ENCODE measurements at regions not wholly inside any gene's neighbourhood (a gene's known extent, or its start where the extent isn't known, plus 50 kb on each side); places are given as distances from the start of the nearest gene placed in this dataset.

GRCh38 chr21:18986197-18986596, 582.6 kb upstream of the TMPRSS15 start:
- TF ChIP-seq ZNF384 (IDR thresholded peaks at IDR 0.05) (no peak), FOXK2 (IDR thresholded peaks at IDR 0.05) (no peak), SP1 (IDR thresholded peaks at IDR 0.05) (no peak), TARDBP (IDR thresholded peaks at IDR 0.05) (no peak), FOXM1 (IDR thresholded peaks at IDR 0.05; ENCODE audit: borderline replicate concordance) (no peak), LEF1 (IDR thresholded peaks at IDR 0.05; ENCODE audit: borderline replicate concordance) (no peak), HDGF (IDR thresholded peaks at IDR 0.05; ENCODE audit: borderline replicate concordance) (no peak), CTBP1 (IDR thresholded peaks at IDR 0.05; ENCODE audit: borderline replicate concordance) (no peak)

All from HEK293T (cell line).